AML-193 (cell line): ENCODE measurements at regions not wholly inside any gene's neighbourhood (a gene's known extent, or its start where the extent isn't known, plus 50 kb on each side); places are given as distances from the start of the nearest gene placed in this dataset.

ENCODE experiments used
- DNase-seq, 2 experiments: peaks; one replicate each; lab custom pipeline; 2025; lab: John Stamatoyannopoulos, UW

DNA sequence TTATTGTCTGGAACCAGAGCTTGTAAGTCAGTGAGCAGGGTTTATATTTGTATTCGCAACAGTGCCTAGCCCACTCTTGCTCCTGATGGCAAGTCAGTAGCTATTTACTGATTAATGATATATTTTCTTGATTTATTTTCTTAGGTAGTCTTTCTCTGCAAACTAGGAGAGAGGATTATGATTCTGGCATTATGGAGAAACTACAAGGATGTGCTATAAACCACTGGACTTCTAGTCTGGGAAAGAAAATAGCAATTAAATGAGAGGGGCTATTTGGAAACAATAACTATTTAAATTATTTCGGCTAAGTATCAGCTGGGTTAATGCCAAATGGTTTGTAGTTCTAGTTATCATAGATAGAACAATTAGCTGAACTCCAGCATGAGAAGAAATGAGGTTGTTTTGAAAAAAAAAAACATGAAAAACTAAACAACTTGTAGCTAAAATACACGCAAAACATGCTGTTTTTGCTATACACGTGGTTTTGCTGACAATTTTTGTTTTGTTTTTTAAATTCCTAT, 304.9 kb upstream of the TCF21 start:
- DNase-seq = no peak

DNA sequence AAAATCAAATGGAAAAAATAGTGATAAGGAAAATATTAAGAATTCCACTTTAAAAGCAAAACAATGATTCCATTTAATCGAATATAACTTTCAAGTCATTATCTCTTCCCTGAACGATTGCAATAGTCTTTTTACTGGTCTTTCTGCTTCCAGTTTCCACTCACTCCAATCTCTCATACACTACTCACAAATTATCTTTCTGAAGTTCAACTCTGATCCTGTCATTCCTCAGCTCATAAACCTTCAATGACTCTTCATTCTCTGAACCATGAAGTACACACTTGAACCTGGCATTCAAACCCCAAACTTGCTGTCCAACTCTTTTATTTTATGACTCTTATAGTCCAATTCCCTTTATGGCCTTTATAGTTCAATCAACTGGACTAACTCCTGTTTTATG, 304.1 kb upstream of the TCF21 start:
- no peak for DNase-seq

DNA sequence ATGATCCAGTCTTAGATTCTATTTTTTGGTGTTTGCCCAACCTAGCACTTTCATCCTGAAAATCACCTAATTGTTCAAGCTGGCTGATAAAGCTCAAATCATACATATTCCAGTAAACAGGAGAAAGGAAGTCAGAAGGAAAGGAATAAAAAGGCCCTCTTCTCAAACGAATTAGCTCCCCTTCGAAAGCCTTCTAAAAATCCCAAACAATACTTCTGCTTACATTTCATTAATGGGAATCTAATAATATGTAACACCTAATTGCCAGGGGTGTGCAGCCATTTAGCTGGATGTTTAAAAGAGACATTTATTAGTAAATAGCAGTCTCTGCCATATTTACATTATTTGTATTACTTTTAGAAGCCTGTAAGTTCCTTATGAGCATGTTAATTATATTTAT, 302.9 kb upstream of the TCF21 start:
- no peak for DNase-seq

DNA sequence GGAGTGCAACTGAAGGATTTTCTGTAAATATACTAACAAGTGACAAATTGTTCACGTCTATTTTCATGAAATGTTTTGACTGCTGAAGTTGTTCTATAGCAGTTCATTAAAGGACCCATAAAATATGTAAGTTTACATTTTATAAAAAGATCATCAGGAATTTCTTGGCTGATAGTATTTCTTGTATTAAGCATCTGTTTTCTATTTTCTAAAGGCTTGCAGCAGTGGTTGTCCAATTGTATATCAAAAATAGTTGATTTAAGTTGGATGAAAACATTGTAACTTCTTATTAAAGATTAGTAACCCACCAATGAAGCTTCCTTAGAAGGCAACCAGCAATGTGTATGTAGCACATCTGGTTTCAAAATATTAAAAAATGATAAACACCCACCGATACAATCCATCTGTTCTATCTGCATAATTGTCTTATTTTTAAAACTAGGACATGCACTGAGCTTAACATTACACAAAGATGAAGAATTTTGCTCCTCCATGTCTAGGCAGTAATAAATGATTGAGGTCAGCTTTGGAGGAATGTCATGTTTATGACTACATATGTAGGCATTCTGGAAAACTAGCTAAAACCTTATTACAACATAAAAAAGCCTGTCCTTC, 301.3 kb upstream of the TCF21 start:
- DNase-seq = no peak

DNA sequence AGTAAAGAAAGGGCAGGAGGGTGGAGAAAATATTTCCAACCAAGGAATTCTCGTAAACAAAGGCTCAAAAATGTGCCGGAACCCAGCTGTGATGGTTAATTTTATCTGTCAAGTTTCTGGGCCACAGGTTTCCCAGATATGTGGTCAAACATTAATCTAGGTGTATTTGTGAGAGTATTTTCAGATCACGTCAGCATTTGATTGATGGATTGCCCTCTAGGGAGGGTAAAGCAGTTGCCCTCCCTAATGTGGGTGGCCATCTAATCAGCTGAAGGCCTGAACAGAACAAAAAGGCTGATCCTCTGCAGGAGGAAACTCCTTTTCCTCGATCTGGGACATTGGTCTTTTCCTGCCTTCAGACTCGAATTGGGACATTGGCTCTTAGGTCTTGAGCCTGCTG, 298.7 kb upstream of the TCF21 start:
- no peak for DNase-seq

DNA sequence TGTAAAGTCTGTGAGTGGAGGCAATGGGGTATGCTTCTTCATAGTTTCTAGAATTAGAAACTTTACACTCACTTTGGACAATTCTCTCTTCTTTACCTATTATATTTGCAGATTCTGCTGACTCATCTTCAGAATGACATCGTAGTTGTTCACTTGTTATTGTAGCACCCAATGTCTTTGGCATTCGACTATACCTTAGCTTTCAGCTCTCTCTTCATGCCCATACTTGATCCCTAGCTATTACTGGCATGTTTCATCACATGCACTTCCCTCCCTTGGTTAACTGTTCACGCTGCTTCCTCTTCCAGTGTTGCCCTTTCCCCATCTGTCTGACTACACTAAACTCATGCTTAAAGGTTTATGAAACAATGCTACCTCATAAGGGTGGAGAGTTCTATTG, 298.1 kb upstream of the TCF21 start:
- peak; percentile 5 to 21 for DNase-seq

DNA sequence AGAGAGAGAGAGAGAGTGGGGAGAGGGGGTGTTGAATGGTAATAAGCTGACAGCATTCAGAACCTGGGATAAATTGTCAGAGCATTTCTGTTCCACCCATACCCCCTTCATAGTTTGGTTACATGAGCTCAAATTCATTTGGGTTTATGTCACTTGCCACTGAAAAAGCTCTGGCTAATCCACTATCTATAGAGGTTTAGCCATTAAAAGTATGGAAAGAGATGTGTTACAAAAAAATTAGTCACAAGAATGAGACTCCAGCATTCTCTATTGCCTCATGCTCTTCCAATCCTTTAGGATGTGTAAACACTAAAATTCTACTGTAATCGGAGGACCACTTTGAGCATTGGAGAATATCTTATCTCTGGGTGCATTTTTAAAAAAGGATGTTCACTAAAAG, 297.6 kb upstream of the TCF21 start:
- no peak for DNase-seq

DNA sequence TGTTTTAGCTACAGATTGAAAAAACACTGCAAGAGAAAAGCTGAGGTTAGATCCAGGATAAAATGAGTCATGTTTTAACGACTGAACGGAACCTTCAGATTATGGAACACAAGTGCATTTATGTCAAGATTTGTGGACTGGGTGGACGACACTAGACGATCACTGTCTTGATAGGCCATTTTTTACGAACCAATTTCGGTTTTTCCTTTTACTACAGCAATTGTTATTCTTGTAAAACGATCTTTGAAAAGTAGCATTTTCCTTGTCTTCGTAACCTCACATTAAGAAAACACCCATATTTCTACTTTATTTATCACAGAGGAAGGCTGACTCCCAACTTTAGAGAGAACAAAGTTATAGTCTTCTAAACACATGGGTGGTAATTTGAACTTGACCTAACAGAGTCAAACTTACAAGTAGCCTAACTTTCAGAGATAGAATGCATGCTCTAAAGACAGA, 294.2 kb upstream of the TCF21 start:
- no peak for DNase-seq

DNA sequence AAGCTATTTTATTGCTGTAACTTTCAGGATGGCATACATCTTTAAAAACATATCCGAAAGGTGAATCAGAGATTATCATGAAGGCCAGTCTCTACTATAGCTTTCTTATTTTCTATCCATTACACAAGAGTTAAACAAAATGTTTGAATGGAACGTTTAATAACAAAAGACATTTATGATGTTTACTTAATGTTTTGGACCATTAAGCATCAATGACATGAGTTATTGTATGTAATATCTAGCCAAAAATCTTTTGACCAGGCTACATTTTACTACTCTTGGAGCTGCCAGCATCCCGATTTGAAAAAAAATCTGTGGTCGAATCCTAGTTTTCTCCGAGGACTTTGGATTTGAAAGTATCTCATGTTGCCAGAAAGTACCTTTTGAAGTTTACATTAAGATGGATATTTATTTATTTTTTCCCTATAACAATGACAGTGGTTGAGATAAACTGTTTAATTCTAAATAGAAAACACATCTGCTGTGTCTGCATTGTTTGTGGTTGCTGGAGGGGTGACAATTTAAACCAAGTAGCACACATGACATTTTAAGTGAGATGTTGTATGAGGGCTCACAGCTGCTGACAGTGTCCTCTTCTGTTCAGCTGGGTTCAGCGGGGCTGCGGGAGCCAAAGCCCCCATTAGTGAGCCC, 293.7 kb upstream of the TCF21 start:
- no peak for DNase-seq

DNA sequence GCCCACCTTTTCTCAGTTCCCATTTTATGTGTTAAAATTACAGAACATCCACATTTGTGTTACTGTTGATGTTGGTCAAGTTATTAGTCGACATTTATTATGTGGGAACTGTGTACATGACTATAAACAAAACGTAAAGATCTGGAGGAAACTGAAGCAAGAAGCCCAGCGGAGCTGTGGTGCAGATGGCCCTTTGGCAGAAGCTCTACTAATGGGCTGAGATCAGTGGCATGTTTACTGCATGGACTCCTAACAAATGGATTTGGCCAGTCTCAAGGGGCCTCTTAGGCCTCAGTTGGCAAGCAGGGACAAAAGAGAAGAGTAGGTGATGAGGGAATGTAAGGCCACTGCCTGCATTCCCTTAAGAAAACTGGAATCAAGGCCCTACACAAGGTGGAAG, 282.1 kb upstream of the TCF21 start:
- no peak for DNase-seq

DNA sequence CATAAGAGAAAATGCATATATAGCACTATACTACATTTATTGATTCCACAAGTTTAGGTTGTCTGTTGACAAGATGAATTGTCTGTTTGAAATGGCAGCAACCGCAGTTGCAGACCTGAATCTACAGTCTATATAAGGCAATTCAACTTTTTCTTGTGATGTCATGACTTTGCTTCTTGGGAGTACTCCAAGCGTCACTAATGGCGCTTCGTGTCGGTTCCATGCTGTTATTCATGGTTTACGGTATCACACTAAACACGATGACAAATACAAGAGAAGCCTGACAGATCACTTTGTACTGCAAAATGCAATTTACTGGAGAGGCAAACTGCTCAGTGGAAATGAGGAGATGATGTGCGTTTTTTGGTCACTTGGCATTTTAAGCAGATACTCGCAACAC, 280.3 kb upstream of the TCF21 start:
- no peak for DNase-seq

DNA sequence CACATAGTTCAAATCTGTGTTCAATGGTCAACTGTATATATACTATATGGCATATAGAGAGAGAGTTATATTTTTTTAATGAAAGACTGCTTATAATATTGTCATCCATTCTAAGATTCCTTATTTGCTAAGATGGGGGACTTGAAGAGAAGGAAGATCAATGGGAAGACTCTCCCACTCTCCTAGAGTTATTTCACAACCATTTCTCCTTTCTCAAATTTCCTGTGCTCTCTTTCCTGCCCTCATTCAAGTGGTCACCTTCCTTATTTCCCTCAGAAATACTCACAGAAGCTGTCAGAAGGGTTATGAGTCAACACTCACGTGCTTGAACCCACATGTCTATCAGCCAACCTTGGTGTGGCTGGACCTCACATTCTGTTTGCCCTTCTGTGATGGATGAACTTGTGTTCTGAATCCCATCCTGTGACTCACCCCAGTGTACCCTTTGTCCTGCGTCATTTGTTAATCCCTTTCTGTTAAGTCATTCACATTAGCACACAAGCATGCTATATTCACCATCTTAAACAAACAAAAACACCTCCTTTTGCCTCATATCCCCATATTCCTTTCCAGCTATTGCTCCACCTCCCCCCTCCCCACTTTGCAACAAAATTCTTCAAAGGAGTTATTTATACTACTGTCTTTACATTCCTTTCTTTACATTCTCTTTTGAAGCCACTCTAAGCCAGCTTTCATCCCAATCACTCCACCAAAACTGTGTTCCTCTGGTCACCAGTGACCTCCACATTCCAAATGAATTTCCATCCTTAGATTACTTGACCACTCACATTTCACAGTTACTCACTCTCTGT, 279.3 kb upstream of the TCF21 start:
- no peak for DNase-seq

DNA sequence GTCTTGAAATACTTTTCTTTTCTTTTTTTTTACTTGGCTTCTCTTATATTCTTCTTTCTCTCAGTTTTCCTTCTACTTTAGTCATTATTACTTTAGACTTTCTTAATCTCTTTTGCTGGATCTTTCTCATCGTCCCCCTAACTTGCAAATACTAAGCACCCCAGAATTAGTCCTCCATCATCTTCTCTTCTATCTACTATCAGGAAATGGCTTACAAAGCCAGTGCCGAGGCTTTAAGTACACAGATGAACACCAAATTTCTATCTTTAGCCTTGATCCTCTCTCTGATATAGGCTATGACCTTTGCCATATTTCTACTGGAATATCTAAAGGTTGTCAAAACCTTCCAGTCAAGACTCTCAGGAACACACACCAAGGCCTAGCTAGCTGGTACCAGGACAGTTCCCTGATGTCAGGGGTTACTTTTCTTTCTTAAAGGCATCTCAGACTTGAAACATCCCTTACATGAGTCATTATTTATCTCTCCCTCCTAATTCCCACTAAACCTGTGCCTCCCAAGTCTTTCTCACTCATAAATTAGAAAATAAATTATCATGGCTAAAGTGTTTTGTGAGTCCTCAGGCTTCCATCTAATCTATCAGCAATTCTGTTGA, 278.6 kb upstream of the TCF21 start:
- DNase-seq = no peak

DNA sequence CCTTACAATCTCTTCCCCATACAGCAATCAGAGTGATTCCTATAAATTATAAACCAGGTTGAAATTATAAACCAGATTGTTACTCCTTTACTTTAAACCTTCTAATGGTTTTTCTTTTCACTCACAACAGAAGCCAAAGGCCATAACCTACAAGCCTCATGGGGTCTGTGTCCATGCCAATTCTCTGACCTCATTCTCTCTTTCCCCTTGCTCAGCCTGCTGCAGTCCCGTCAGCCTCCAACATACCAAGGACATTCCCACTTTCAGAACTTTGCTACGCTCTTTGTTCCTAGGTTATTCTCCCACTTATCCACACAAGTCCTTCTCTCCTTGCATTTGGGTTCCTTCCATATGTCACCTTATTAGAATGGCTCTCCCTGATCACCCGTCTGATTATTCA, 277.9 kb upstream of the TCF21 start:
- DNase-seq = no peak

DNA sequence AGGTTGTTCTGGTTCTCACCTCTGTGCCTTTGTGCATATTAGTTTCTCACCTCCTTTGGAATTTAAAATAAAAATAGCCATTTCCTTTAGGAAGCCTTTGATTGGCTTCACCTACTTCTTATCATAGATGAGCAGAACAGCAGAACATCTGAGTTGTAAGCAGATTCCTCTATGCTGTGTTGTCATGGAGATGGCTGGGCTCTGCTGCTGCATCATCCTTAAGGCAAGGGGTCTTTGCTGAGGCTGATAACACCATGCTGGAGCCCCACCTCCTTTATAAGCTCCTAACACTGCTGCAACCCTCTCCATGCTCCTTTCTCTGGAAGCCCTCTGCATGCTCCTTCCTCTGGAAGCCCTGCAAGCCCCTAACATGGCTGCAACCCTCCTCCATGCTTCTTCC, 276.5 kb upstream of the TCF21 start:
- no peak for DNase-seq

DNA sequence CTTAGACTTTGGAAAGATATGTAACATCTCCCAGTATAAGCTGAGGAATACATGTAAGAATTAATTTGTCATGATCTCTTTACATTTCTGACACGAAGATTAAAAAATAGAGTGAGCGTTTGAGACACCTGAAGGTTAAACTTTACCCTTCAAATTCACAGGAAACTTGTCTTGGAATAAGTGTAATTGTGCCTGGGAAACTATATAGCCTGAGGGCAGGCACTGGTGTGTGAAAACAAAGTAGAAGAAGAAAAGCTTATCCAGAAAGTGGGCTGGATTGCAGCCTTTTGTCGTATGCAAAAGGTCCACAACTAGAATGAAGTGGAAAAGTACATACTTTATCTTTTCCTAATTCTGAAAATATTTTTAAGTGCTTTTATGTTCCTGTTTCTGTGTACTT, 275.7 kb upstream of the TCF21 start:
- no peak for DNase-seq

DNA sequence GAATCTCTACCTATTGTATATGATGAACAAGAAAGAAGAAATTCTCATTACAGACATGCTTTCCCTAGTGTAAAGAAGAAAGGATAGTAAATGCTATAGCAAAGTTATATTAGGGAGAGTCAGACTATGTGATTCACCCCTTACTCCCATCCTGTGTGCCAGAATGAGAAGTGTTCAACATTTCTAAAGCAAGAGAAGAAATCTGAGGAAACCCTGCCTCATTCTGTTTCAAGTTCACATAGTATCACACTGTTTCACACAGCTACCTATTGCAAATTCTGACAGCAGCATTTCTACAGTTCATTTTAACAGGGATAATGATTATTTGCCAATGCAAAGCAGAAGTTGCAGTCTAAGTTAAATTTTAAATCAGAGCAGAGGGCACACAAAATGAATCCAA, 267.2 kb upstream of the TCF21 start:
- no peak for DNase-seq

DNA sequence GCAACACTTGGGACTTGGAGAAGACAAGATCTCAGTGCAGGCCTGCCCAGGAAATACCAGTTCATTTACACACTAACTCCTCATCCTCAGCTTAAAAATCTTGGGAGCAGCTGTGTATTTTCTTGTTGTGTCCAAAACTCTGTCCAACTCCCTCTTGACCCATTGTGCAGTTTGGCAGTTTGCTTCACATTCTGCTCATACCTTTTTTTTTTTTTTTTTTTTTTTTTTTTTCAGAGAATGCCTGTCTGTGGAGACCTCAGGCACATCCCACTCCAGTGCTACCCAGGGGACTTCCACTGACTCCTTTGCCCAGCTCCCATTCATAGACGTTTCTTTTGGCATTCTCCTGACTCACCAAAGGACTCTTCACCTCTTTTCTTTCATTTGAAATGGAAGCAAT, 265.8 kb upstream of the TCF21 start:
- DNase-seq = no peak

DNA sequence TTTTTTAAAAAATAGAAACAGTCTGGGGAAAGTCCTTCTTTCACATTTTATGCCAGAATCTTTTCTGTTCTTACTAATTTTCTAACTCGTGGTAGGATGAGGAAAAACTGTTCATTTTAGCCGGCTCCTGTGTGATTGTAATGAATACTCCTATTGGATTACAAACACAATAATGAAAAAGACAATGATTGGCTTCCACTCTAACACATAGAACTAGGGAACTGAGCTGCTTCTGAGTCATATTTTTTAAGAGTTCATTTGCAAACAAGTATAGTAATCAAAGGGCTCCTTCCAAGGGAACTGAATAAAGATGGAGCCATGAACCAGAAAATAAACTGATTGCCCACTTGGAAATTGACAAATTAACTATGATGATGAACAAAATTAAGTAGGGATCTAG, 265.3 kb upstream of the TCF21 start:
- DNase-seq = no peak

DNA sequence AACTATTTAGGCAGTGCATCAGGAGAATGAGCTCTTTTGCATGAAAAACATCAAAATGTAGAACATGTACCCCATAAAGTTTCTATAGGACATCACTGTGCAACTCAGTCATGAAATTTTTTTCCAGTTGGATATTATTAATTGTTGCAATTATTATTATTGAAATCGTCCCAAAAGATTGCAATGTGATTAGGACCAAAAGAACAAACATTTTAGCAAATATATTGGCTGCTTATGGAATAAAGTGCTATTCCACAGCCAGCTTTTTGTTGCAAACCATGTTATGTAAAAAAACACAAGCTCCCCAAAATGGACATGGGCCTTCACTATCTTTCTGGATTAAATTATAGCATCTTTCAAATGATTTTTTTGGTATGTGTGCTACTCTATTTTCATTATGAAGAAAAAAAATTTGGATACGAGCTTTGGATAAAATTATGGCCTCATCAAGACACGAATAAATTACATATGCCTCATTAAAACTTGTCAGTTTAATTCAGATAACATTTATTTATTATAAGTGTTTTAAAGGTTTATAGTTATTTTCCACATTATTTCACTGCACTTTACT, 262.7 kb upstream of the TCF21 start:
- DNase-seq = no peak

DNA sequence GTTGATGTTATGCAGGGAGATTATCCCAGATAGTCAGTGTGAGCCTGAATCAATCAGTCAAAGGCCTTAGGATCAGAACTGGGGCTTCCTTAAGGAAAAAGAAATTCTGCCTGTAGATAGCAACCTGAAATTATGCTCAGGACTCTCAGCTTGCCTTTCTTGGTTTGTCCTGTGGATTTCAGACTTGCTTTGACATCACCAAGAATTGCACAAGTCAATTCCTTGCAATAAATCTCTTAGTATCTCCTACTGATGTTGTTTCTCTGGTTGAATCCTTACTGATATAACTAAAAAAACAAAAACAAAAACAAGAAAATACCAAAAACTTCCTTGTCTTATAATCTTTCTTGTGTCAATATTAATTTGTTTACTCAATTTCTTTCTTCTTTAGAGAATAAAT, 258.9 kb upstream of the TCF21 start:
- DNase-seq = no peak

DNA sequence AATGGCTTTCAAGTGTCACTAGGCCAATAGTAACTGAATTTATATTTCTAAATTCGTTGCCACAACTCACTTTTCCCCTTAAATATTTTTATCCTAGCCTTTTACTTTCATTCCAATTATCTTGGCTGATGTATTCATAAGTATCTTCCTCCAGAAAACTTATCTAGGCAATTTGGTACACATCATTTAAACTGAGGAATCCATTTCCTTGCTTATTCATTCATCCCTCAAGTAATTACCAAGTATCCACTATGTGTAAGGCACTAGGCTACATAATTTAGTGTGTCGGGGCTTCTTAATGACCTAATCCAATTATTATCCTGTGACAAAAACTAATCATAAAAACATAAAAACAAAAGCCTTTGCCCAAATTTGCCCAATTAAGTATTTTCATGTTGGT, 258.3 kb upstream of the TCF21 start:
- no peak for DNase-seq
